ENCODE measurements at regions not wholly inside any gene's neighbourhood (a gene's known extent, or its start where the extent isn't known, plus 50 kb on each side); places are given as distances from the start of the nearest gene placed in this dataset.

GRCh38 chr7:130998993-130999602 lies 265.1 kb upstream of the KLF14 start:
- Histone ChIP-seq H3K4me3 (ENCODE audit: low read depth, low read length) (no peak overlapping the region), H3K27me3 (ENCODE audit: control insufficient read depth, insufficient read depth, low read length) (no peaks in the 10 kb centered on the region), H3K36me3 (ENCODE audit: control insufficient read depth, insufficient read depth, low read length) (peaks cover 2% of the 10 kb centered on the region; the same call in 1 of the 2 replicates)
- DNase-seq (ENCODE audit: low read depth) = no peak
- ChIA-PET CTCF (interaction anchor here (1.0 to 1.4 kb wide), 4 partner anchors 11 to 42 kb away, joined by 3 to 5 read pairs (median 4); no protein-coding TSS in a partner anchor), POLR2A (no interaction called here)
- TF ChIP-seq CTCF (IDR thresholded peaks at IDR 0.05; ENCODE audit: insufficient read depth, low read depth, low read length) = no peak

GRCh38 chr7:130999926-131000325 lies 265.9 kb upstream of the KLF14 start:
- POLR2A ChIA-PET = no interaction called here
- CTCF ChIA-PET = interaction anchor here (0.8 to 1.4 kb wide), 4 partner anchors 12 to 103 kb away, joined by 3 to 5 read pairs (median 4); no protein-coding TSS in a partner anchor
- no peak for DNase-seq (ENCODE audit: low read depth)
- Histone ChIP-seq H3K27me3 (ENCODE audit: control insufficient read depth, insufficient read depth, low read length) (no peaks in the 10 kb centered on the region), H3K36me3 (ENCODE audit: control insufficient read depth, insufficient read depth, low read length) (peaks cover 2% of the 10 kb centered on the region; the same call in 1 of the 2 replicates), H3K4me3 (ENCODE audit: low read depth, low read length) (no peak overlapping the region)
- no peak for TF ChIP-seq CTCF (IDR thresholded peaks at IDR 0.05; ENCODE audit: insufficient read depth, low read depth, low read length)

- H3K27me3 ChIP-seq (ENCODE audit: control insufficient read depth, insufficient read depth, low read length) = no peaks in the 10 kb centered on the region
- POLR2A ChIA-PET = no interaction called here
- CTCF ChIA-PET = interaction anchor here (0.8 to 1.4 kb wide), 5 partner anchors 12 to 103 kb away, joined by 3 to 5 read pairs (median 4); no protein-coding TSS in a partner anchor
- peaks cover 4% of the 10 kb centered on the region; the same call in 1 of the 2 replicates for H3K36me3 ChIP-seq (ENCODE audit: control insufficient read depth, insufficient read depth, low read length)
- no peak for DNase-seq (ENCODE audit: low read depth)
- no peak for TF ChIP-seq CTCF (IDR thresholded peaks at IDR 0.05; ENCODE audit: insufficient read depth, low read depth, low read length)
- H3K4me3 ChIP-seq (ENCODE audit: low read depth, low read length) = no peak overlapping the region
These were observed 266.4 kb upstream of the KLF14 start for GRCh38 chr7:131000389-131000788.

GRCh38 chr7:131000873-131001272 lies 266.9 kb upstream of the KLF14 start:
- H3K36me3 ChIP-seq (ENCODE audit: control insufficient read depth, insufficient read depth, low read length) = peaks cover 4% of the 10 kb centered on the region; the same call in 1 of the 2 replicates
- TF ChIP-seq CTCF (IDR thresholded peaks at IDR 0.05; ENCODE audit: insufficient read depth, low read depth, low read length) = no peak
- ChIA-PET POLR2A (no interaction called here), CTCF (interaction anchor here (1.0 to 1.4 kb wide), 4 partner anchors 18 to 104 kb away, joined by 3 to 5 read pairs (median 4); no protein-coding TSS in a partner anchor)
- no peak for DNase-seq (ENCODE audit: low read depth)
- no peaks in the 10 kb centered on the region for H3K27me3 ChIP-seq (ENCODE audit: control insufficient read depth, insufficient read depth, low read length)
- H3K4me3 ChIP-seq (ENCODE audit: low read depth, low read length) = no peak overlapping the region

- Histone ChIP-seq H3K4me3 (ENCODE audit: low read depth, low read length) (no peak overlapping the region), H3K36me3 (ENCODE audit: control insufficient read depth, insufficient read depth, low read length) (peaks cover 4% of the 10 kb centered on the region; the same call in 1 of the 2 replicates), H3K27me3 (ENCODE audit: control insufficient read depth, insufficient read depth, low read length) (no peaks in the 10 kb centered on the region)
- CTCF ChIA-PET = interaction anchor here (1.0 to 2.8 kb wide), 5 partner anchors 20 to 132 kb away, joined by 3 to 20 read pairs (median 4); no protein-coding TSS in a partner anchor
- POLR2A ChIA-PET = no interaction called here
- DNase-seq (ENCODE audit: low read depth) = no peak
- no peak for TF ChIP-seq CTCF (IDR thresholded peaks at IDR 0.05; ENCODE audit: insufficient read depth, low read depth, low read length)
These were observed 268.6 kb upstream of the KLF14 start for GRCh38 chr7:131002600-131002999.

Data from BJ (cell line).